ENCODE measurements at regions not wholly inside any gene's neighbourhood (a gene's known extent, or its start where the extent isn't known, plus 50 kb on each side); places are given as distances from the start of the nearest gene placed in this dataset.
"Not testable (repeated sequence)": the region's sequence is repeated elsewhere in the genome, so short reads cannot be mapped to it uniquely, and the experiment has no call there.

DNA sequence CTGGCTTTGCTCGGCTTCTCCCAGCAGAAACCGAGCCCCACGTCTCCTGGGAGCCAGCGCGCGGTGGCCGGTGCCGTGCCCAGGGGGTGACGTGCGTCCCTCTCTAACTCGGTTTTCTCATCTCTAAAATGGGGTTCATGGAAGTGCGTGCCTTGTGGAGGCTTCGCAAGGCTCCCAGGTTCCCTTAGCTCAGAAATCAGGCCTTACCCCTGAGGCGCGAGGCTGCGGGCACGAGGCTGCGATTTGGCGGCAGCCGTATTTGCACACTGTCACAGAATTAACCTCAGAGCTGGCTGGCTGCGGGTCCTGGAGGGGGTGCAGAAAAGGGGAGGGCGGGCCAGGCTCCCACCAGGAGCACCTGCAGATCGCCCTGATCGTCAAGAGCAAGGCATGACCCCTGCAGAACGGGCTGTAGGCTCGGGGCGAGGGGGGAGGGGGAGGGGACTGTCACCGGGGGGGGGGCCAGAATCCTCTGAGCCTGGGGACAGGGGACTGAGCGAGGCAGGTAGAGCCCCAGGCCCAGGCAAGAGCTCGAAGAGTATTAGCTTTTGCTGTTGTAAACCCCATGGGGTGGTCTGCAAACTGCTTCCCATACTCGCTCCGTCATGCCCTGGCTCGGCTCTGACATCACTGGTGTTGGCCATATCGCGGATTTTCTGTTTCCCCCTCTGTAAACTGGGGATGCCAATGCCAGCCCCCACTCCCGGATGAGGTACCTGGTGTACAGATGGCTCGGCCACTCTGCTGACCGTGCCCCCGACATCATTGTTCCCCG is 62.2 kb downstream of the CCNE1 start:
- H3K4me3 ChIP-seq (ENCODE audit: low read depth, low read length), result peak overlapping the region; percentile 26

DNA sequence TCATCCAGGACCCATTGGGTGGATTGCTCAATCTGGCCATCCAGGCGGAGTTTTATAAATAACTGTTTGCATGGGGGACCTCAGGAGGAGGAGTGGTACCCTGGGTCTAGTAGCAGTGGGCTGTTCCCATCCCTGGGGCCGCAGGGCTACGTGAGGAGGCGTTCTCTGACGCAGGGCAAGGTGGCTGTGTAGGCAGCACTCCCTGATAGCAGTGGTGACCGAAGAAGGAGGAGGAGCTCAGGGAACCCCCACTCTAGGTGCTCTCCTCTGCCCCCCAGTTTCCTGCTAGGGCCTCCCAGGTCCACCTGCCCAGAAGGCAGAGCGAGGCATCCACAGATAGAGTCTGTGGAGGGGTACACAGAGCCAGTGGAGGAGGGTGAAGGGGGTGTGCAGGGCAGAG is 64.1 kb downstream of the CCNE1 start:
- no peak overlapping the region for H3K4me3 ChIP-seq (ENCODE audit: low read depth, low read length)
- TF ChIP-seq, protein P1, sequence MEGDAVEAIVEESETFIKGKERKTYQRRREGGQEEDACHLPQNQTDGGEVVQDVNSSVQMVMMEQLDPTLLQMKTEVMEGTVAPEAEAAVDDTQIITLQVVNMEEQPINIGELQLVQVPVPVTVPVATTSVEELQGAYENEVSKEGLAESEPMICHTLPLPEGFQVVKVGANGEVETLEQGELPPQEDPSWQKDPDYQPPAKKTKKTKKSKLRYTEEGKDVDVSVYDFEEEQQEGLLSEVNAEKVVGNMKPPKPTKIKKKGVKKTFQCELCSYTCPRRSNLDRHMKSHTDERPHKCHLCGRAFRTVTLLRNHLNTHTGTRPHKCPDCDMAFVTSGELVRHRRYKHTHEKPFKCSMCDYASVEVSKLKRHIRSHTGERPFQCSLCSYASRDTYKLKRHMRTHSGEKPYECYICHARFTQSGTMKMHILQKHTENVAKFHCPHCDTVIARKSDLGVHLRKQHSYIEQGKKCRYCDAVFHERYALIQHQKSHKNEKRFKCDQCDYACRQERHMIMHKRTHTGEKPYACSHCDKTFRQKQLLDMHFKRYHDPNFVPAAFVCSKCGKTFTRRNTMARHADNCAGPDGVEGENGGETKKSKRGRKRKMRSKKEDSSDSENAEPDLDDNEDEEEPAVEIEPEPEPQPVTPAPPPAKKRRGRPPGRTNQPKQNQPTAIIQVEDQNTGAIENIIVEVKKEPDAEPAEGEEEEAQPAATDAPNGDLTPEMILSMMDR (IDR thresholded peaks at IDR 0.05; ENCODE audit: borderline replicate concordance, insufficient read depth, low read depth, low read length), result no peak

More for the DNA sequence above, 62.2 kb downstream of the CCNE1 start:
- TF ChIP-seq, protein P1 (IDR thresholded peaks at IDR 0.05; ENCODE audit: borderline replicate concordance, insufficient read depth, low read depth, low read length), result no peak

DNA sequence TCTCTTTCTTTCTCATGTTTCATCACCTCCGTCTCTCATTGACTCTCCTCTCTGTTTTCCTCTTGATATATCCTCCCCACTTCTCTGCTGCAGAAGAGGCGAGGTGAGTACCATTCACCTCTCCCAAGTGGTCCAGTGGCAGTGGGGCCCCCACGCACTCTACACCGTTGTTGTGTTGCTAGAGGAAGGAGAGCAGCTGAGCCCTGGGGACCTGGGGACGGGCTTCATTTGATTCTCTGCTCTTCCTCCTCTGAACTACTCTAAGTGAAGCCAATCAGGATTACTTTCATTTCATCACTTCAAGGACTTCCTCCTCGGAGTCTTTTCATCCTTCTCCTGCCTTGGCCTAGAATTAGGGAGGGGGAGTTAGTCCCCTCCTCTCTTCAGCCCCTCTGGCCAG is 64.6 kb downstream of the CCNE1 start:
- H3K4me3 ChIP-seq (ENCODE audit: low read depth, low read length), result no peak overlapping the region
- TF ChIP-seq, protein P1 (IDR thresholded peaks at IDR 0.05; ENCODE audit: borderline replicate concordance, insufficient read depth, low read depth, low read length), result no peak

DNA sequence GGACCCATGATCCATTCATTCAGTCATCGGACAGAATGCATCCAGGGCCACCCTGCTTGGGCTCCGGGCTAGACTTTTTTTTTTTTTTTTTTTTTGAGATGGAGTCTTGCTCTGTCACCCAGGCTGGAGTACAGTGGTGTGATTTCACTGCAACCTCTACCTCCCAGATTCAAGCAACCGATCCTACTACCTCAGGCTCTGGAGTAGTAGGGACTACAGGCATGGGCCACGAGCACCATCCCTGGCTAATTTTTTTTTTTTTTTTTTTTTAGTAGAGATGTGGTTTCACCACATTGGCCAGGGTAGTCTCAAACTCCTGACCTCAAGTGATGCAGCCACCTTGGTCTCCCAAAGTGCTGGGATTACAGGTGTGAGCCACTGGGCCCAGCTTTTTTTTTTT is 65.1 kb downstream of the CCNE1 start:
- H3K4me3 ChIP-seq (ENCODE audit: low read depth, low read length), result not testable (repeated sequence)

DNA sequence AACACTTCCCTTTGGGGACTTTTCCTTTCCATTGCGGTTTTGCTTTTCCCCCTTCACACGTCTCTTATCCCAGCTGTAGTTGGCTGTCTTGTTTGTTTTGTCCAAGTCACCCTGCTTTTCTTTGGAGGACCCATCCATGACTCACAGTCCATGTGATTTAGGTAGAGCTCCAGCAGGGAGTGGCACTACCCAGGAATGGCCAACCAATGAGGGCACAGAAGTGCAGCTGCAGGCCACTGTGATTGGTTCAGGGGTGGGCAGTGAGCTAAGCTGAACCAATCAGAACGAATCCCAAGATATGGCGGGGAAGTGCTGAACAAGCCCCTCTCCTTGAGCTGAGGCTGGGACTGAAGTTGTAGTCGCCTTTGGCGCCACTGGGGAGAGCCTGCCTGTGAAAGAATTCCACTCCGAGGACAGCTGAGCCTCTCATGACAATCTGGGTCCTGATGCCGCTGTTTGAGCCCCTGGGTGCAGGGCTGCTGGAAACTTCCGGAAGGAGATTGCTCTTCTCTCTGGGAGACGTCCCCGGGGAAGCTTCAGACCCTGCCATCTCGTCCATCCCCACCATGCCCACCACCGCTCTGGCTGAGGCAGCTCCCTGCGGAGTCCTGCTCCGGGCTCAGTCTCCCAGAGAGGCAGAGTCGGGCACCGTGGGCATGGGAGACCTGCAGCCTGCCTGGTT is 62.9 kb upstream of the URI1 start:
- TF ChIP-seq, protein P1 (IDR thresholded peaks at IDR 0.05; ENCODE audit: borderline replicate concordance, insufficient read depth, low read depth, low read length), result no peak

DNA sequence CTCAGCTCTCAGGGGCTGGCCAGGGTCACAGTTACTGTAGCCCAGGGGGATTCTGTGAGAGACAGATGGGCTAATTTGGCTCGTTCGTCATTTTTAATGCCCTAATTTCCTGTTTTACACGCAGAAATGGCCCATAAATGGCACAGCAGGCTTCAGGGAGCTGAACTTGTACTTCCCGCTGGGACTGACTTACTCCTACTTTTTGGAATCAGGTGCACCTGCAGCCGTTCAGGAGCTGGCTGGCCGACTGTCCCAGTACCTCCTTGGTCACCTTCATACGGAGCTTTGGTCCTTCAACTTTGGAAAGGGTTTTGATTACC is 62.4 kb upstream of the URI1 start:
- no peak overlapping the region for H3K4me3 ChIP-seq (ENCODE audit: low read depth, low read length)
- TF ChIP-seq, protein P1 (IDR thresholded peaks at IDR 0.05; ENCODE audit: borderline replicate concordance, insufficient read depth, low read depth, low read length), result no peak

More for the DNA sequence above, 62.9 kb upstream of the URI1 start:
- no peak overlapping the region for H3K4me3 ChIP-seq (ENCODE audit: low read depth, low read length)

DNA sequence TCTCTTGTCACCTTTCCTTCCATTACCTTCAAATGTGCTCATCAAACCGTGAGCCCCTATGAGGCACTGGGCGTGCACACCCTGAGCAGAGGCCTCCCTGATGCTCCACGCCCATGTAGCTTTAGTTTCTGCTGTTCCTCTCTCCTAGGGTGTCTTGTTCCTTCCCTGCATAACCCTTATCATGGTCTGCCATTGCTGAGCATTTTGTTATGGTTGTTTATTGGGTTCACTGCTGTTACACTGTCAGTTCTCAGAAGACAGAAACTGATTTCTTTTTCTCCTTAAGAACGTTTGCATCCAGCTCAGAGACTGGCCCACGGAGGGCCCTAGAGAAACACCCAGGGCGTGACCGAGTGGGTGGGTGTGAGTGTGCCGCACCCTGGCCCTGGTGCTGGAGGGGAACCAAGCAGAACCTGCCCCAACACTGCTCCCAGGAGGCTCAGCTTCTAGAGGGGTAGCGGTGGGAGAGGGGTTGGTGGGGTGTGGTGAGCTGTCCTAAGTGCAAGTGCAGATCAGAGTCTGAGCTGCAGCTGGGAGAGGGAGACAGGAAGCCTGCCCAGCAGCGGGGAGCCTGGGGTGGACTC is 61.4 kb upstream of the URI1 start:
- H3K4me3 ChIP-seq (ENCODE audit: low read depth, low read length), result no peak overlapping the region
- TF ChIP-seq, protein P1 (IDR thresholded peaks at IDR 0.05; ENCODE audit: borderline replicate concordance, insufficient read depth, low read depth, low read length), result no peak

Measured in GM12875 (cell line).